Activated T-helper 17 cell treated with anti-CD3 and anti-CD28 coated beads, Interleukin-2, amount 50 U/mL, for 72 hours (primary cell): ENCODE measurements at regions not wholly inside any gene's neighbourhood (a gene's known extent, or its start where the extent isn't known, plus 50 kb on each side); places are given as distances from the start of the nearest gene placed in this dataset.
"Not testable (repeated sequence)": the region's sequence is repeated elsewhere in the genome, so short reads cannot be mapped to it uniquely, and the experiment has no call there.

ENCODE experiments used
- ATAC-seq: fragments of 150-1000 bp; cut with Tn5 transposase; replicated peaks from 2 replicates; pipeline ENCODE4 v1.10.0; 2021; ENCODE audit warnings: mild to moderate bottlenecking, moderate library complexity
- H3K27ac Mint-ChIP-seq: one replicate; pipeline ENCODE4 v1.8.0; 2022; ENCODE audit warnings: mixed read lengths
- H3K27me3 Mint-ChIP-seq: one replicate; pipeline ENCODE4 v1.8.0; 2022; ENCODE audit warnings: mixed read lengths
- H3K36me3 Mint-ChIP-seq: one replicate; pipeline ENCODE4 v1.8.0; 2022; ENCODE audit warnings: low read depth, mild to moderate bottlenecking, mixed read lengths
- H3K4me1 Mint-ChIP-seq: one replicate; pipeline ENCODE4 v1.8.0; 2022; ENCODE audit warnings: mixed read lengths
- H3K4me3 Mint-ChIP-seq: one replicate; pipeline ENCODE4 v1.8.0; 2022; ENCODE audit warnings: mild to moderate bottlenecking, mixed read lengths
- H3K9me3 Mint-ChIP-seq: one replicate; pipeline ENCODE4 v1.8.0; 2022; ENCODE audit warnings: mixed read lengths

DNA sequence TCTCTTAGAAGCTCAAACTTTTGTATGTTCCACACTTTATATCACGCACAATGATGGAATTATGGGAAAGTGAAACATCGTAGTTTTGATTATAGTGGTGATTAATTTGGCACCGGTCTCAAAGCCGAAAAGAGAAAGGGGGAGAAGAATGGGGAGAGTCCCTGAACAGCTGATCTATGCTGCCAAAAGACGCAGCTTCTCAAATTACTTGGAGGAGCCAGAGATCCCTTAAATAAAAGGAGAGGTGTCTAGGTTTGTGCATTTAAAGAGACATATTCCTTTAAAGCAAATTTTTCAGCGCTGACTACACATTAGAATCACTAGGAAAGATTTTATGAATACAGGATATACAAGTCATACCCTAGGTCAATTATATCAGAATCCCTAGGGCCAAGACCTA lies 599.6 kb upstream of the ADAMTS5 start:
- Mint-ChIP-seq H3K36me3 (no peaks in the 10 kb centered on the region), H3K4me1 (no peaks in the 10 kb centered on the region), H3K27ac (no peak overlapping the region), H3K4me3 (no peak overlapping the region), H3K27me3 (no peaks in the 10 kb centered on the region), H3K9me3 (no peaks in the 10 kb centered on the region)
- no peak for ATAC-seq

DNA sequence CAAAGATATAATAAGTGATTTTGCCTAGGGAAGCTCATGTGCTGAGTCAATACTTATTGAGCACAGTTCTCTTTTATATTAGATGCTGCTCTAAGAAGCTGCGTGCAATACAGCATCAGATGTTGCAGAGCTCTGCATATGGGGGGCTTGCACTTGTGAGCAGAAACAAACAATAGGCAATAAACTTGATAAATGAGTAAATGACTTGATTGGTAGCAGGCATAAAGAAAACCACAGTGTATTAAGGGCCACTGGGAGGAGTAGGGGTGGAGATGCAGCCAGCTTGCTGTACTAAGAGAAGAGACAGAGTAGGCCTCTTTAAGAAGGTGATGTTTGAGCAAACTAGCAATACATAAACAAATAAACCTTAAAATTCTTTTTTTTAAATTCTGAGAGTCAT lies 598.5 kb upstream of the ADAMTS5 start:
- no peaks in the 10 kb centered on the region for H3K36me3 Mint-ChIP-seq
- H3K9me3 Mint-ChIP-seq = no peaks in the 10 kb centered on the region
- no peaks in the 10 kb centered on the region for H3K4me1 Mint-ChIP-seq
- no peak overlapping the region for H3K27ac Mint-ChIP-seq
- no peaks in the 10 kb centered on the region for H3K27me3 Mint-ChIP-seq
- no peak for ATAC-seq
- no peak overlapping the region for H3K4me3 Mint-ChIP-seq

DNA sequence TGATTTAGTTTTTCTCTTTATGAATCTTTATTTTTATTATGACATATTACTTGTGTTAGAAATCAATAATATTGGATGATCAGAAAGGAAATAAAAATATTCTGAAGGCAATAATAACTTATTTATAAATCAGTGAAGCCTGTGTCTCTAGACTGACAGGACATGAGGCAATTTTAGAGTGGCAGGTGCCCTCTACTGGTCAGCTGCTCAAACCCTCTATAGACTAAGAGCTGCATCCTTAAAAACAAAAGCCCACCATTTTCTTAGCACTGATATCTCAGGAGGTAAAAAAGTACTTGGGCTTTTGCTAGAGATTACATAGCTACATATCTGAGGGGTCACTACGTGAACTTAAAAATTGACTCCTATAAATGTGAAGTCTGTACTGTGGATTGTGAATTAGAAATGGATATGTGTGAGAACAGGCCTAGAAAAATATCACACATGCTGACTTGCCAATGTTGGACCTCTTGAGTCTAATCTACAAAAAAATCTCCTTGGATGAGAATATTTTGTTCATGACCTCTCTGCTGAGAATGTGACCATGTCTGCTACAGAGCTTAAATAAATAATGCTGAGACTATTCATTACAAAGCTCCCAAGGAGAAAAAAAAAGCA lies 597.9 kb upstream of the ADAMTS5 start:
- Mint-ChIP-seq H3K9me3 (no peaks in the 10 kb centered on the region), H3K36me3 (no peaks in the 10 kb centered on the region), H3K27me3 (no peaks in the 10 kb centered on the region), H3K27ac (no peak overlapping the region), H3K4me1 (no peaks in the 10 kb centered on the region), H3K4me3 (no peak overlapping the region)
- ATAC-seq = no peak

DNA sequence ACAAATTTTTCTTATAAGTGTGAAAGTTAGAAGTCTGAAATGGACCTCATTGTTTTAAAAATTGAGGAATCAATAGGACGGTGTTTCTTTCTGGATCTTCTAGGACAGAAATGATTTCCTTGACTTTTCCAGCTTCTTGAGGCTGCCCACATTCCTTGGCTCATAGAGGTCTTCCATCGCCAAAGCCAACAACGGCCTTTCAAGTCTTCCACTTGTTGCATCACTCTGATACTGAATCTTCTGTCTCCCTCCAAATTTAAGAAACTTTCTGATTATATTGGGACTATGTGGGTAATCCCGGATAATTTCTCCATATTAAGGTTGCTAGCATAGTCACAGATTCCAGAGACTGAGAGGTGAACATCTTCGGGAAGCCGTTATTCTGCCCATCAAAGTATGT lies 595.4 kb upstream of the ADAMTS5 start:
- Mint-ChIP-seq H3K27ac (no peak overlapping the region), H3K9me3 (no peaks in the 10 kb centered on the region), H3K36me3 (no peaks in the 10 kb centered on the region), H3K4me1 (no peaks in the 10 kb centered on the region), H3K4me3 (no peak overlapping the region), H3K27me3 (no peaks in the 10 kb centered on the region)
- ATAC-seq = no peak

DNA sequence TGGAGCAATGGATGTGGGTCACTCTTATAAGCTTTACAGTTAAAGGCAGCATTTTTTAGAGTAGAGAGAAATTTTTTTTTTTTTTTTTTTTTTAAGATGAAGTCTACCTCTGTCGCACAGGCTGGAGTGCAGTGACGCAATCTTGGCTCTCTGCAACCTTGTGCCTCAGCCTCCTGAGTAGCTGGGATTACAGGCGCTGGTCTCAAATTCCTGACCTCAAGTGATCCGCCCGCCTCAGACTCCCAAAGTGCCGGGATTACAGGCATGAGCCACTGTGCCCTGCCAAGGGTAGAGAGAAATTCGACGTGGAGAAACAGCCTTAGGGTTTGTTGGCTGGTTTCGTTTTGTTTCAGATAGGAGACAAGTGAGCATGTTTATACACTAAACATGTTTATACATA lies 594.2 kb upstream of the ADAMTS5 start:
- Mint-ChIP-seq H3K27me3 (no peaks in the 10 kb centered on the region), H3K36me3 (no peaks in the 10 kb centered on the region), H3K9me3 (no peaks in the 10 kb centered on the region), H3K27ac (no peak overlapping the region), H3K4me3 (no peak overlapping the region), H3K4me1 (no peaks in the 10 kb centered on the region)
- no peak for ATAC-seq

DNA sequence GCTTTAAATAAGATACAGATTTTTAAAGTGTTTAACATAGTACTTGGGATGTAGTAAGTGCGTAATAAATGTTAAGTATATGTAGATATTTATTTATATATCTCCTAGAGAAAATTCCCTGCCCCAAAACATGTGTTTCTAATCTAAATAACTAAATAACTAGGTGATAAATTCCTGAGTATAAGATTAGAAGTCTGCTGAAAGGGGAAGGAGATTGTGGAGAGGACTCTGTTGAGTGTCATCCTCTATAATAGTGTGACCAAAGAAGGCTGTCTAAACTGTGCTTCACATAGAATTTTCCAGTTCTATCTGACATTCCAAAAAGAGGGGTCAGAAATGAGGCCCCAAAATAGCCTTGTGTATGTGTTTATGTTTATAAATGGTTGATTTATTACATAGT lies 590.5 kb upstream of the ADAMTS5 start:
- Mint-ChIP-seq H3K4me1 (no peaks in the 10 kb centered on the region), H3K27me3 (no peaks in the 10 kb centered on the region), H3K9me3 (peaks cover 10% of the 10 kb centered on the region), H3K4me3 (no peak overlapping the region), H3K27ac (no peak overlapping the region), H3K36me3 (no peaks in the 10 kb centered on the region)
- no peak for ATAC-seq

DNA sequence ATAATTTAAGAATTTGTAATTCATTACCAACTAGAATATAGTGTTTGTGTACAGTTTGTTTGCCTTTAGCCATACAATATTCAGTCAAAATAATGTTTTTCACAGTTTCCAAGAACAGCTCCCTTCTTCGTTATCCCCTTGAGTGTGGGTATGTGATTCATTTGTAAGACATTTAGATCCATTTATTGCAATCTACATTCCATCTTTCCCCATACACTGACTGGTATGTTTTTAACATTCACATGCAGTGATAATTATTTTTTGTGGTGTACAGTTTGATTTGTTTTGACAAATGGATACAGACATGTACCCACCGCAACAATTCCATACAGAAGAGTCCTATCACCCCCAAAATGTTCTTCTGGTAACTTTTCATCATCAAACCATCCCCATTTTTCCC lies 589.1 kb upstream of the ADAMTS5 start:
- Mint-ChIP-seq H3K36me3 (no peaks in the 10 kb centered on the region), H3K27me3 (no peaks in the 10 kb centered on the region), H3K9me3 (peaks cover 10% of the 10 kb centered on the region), H3K4me1 (no peaks in the 10 kb centered on the region), H3K27ac (no peak overlapping the region), H3K4me3 (no peak overlapping the region)
- ATAC-seq = no peak

DNA sequence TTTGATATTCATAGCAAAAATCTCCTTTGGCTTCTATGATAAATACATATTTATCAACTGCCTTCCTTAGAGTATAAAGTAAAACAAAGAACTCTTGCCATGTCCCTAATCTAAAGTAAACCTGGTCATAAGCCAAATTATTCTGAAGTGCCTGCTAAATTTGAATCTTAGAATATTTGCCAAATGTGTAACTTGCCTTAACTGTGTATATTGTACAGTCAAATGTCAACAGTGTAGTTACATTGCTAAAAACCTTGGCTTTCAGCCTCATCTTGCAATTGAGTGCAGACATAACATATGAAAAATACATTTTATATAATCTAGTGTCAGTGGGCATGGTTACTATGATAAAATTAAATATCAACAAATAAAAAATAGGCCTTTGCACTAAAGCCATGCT lies 583.4 kb upstream of the ADAMTS5 start:
- H3K27ac Mint-ChIP-seq = no peak overlapping the region
- no peaks in the 10 kb centered on the region for H3K36me3 Mint-ChIP-seq
- H3K27me3 Mint-ChIP-seq = no peaks in the 10 kb centered on the region
- no peak overlapping the region for H3K4me3 Mint-ChIP-seq
- H3K9me3 Mint-ChIP-seq = peaks cover 14% of the 10 kb centered on the region
- no peaks in the 10 kb centered on the region for H3K4me1 Mint-ChIP-seq
- no peak for ATAC-seq

DNA sequence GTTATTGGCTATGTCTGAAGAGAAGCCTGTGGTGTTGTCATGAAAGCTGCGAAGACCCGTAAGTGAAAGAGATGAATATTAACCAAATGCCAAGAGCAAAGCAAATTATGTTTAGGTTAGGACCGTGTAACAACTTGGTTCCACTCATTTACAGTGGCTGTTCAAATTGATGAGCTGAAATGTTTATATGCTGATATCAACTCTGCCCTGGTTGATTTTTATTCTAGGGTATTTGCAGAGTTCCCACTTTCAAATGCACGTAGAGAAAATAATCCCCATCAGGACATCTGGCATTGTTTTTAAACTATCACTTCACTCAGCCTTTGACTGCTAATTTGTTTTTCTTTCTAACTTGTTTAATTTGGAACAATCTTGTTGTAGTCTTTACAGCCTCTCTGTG lies 581.6 kb upstream of the ADAMTS5 start:
- no peaks in the 10 kb centered on the region for H3K27me3 Mint-ChIP-seq
- H3K27ac Mint-ChIP-seq = no peak overlapping the region
- peaks cover 10% of the 10 kb centered on the region for H3K9me3 Mint-ChIP-seq
- ATAC-seq = no peak
- no peak overlapping the region for H3K4me3 Mint-ChIP-seq
- H3K4me1 Mint-ChIP-seq = no peaks in the 10 kb centered on the region
- no peaks in the 10 kb centered on the region for H3K36me3 Mint-ChIP-seq

DNA sequence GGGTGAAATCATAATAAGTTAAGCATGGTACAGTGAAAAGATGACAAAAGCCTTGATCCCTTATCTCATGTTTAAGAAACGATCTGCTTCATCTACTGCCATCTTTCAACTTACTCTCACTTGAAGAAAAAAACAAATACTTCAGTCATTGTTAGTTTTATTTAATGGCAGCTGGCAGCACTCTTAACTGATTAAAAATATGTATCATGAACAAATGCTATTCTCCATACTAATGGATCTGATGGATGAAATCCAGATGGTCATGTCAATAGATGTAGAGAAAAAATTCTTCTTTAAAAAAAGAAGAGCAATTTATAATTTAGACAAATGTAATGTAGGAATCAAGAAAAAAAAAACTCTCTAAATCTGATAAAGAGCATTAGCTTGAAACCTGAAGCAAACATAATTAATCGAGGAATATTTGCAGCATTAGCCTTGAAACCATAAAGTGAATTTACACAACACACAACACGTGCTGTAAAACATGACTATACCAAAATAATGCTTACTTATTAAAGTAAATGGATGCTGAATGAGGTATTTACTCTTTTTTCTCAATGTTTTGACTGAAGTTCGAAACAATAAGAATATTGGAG lies 579.0 kb upstream of the ADAMTS5 start:
- H3K36me3 Mint-ChIP-seq = no peaks in the 10 kb centered on the region
- H3K9me3 Mint-ChIP-seq = peaks cover 5% of the 10 kb centered on the region
- ATAC-seq = no peak
- no peaks in the 10 kb centered on the region for H3K27me3 Mint-ChIP-seq
- H3K27ac Mint-ChIP-seq = no peak overlapping the region
- H3K4me3 Mint-ChIP-seq = no peak overlapping the region
- no peaks in the 10 kb centered on the region for H3K4me1 Mint-ChIP-seq

DNA sequence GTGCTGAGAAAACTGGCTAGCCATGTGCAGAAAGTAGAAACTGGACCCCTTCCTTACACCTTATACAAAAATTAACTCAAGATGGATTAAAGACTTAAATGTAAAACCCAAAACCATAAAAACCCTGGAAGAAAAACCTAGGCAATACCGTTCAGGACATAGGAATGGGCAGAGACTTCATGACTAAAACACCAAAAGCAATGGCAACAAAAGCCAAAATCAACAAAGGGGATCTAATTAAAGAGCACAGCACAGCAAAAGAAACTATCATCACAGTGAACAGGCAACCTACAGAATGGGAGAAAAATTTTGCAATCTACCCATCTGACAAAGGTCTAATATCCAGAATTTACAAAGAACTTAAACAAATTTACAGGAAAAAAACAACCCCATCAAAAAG lies 575.2 kb upstream of the ADAMTS5 start:
- not testable (repeated sequence) for H3K4me3 Mint-ChIP-seq, H3K4me1 Mint-ChIP-seq, H3K27ac Mint-ChIP-seq, ATAC-seq, H3K36me3 Mint-ChIP-seq, H3K27me3 Mint-ChIP-seq
- peaks cover 12% of the 10 kb centered on the region for H3K9me3 Mint-ChIP-seq

DNA sequence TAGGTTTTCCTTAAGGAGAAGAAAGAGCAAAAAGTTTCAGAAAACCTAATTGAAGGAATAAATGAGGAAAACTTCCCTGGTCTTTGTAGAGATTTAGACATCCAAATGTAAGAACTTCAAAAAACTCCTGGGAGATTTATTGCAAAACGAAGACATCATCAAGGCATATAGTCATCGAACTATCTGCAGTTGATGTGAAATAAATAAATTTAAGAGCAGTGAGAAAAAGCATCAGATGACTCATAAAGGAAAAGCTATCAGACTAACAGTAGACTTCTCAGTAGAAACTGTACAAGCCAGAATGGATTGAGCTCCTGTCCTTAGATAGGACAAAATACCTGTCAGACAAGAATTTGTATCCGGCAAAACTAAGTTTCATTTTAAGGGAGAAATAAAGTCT lies 569.4 kb upstream of the ADAMTS5 start:
- no peak overlapping the region for H3K4me3 Mint-ChIP-seq
- H3K36me3 Mint-ChIP-seq = no peaks in the 10 kb centered on the region
- ATAC-seq = no peak
- no peaks in the 10 kb centered on the region for H3K4me1 Mint-ChIP-seq
- no peak overlapping the region for H3K27ac Mint-ChIP-seq
- H3K27me3 Mint-ChIP-seq = no peaks in the 10 kb centered on the region
- peaks cover 8% of the 10 kb centered on the region for H3K9me3 Mint-ChIP-seq

DNA sequence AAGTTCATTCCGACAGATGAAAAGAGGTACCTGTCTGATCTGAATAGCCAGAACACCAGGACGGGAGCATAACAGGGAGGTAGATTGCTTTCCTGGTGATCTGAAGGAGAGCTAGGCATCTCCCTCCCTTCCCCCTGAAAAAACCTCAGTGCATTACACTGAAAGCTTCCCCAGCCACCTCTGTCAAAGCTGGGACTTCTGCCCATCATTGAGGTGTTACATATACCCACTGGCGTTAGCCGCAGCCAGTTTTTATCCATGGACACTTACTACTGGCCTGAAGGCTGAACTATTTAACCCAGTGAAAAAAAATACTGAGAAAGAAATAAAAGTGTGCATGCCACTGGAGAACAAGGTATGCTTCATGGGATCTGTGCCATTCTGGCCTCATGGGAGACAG lies 568.3 kb upstream of the ADAMTS5 start:
- Mint-ChIP-seq H3K4me3 (no peak overlapping the region), H3K36me3 (no peaks in the 10 kb centered on the region), H3K27me3 (no peaks in the 10 kb centered on the region), H3K9me3 (peaks cover 5% of the 10 kb centered on the region), H3K27ac (no peak overlapping the region), H3K4me1 (no peaks in the 10 kb centered on the region)
- ATAC-seq = no peak

DNA sequence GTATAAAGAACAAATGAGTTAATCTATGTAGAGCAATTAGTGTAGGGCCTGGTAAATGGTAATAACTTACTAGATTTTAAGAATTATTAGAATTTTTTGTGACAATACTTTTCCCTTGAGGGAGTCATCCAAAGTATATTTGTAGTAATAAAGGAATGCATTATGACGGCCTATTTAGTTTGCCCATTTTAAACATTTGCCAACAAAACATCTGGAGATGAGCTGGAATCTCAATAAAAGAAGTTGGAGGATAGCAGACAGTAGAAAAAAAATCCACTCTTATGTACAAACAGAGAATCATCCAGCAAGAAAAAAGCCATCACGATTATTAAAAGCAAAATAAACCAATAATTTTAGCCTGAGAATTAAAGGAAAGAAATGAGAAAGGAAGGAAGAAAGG lies 567.3 kb upstream of the ADAMTS5 start:
- H3K27ac Mint-ChIP-seq = no peak overlapping the region
- no peak overlapping the region for H3K4me3 Mint-ChIP-seq
- no peak for ATAC-seq
- peaks cover 5% of the 10 kb centered on the region for H3K9me3 Mint-ChIP-seq
- no peaks in the 10 kb centered on the region for H3K36me3 Mint-ChIP-seq
- H3K4me1 Mint-ChIP-seq = no peaks in the 10 kb centered on the region
- H3K27me3 Mint-ChIP-seq = no peaks in the 10 kb centered on the region

DNA sequence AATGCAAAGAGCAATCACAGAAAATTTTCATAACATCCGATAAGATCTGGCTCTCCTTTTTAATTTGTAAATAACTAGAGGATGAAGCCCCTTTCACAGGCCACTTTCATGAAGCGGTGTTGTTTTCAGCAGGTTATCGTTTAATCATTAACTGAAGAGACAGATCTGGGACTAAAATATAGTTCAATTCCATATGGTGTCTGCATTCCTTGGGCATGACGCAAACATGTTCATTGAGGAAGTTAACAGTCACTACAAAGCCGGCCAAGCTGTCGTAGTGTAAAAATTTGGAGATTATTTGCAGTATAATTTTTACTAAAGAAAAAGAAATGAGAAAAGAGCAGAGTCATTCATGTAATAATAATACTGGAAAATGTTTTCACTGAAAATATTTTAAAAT lies 565.2 kb upstream of the ADAMTS5 start:
- H3K4me1 Mint-ChIP-seq = no peaks in the 10 kb centered on the region

DNA sequence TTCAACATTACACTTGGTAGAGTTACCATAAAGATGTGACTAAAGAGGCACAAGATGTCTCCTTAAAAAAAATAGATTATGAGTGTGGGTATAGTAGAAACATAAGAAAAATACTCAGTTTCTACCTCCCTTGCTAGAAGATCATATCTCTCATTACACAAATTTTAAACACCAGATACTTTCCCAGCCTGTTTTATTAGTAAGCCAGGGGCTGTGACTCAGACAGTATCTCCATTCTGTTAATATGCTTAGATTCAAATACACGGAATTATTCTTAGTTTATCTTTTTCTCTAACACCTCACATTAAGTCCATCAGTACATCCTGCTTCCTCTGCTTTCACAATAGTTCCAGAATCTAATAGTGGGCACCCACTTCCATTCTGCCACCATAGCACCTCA lies 561.8 kb upstream of the ADAMTS5 start:
- H3K9me3 Mint-ChIP-seq = peaks cover 3% of the 10 kb centered on the region
- ATAC-seq = no peak

More for the DNA sequence above, 565.2 kb upstream of the ADAMTS5 start:
- Mint-ChIP-seq H3K9me3 (peaks cover 3% of the 10 kb centered on the region), H3K27me3 (no peaks in the 10 kb centered on the region), H3K27ac (no peak overlapping the region), H3K4me3 (no peak overlapping the region), H3K36me3 (no peaks in the 10 kb centered on the region)
- no peak for ATAC-seq

More for the DNA sequence above, 561.8 kb upstream of the ADAMTS5 start:
- Mint-ChIP-seq H3K4me1 (no peaks in the 10 kb centered on the region), H3K27me3 (no peaks in the 10 kb centered on the region), H3K27ac (no peak overlapping the region), H3K36me3 (no peaks in the 10 kb centered on the region), H3K4me3 (no peak overlapping the region)
